ENCODE measurements at regions not wholly inside any gene's neighbourhood (a gene's known extent, or its start where the extent isn't known, plus 50 kb on each side); places are given as distances from the start of the nearest gene placed in this dataset.

DNA sequence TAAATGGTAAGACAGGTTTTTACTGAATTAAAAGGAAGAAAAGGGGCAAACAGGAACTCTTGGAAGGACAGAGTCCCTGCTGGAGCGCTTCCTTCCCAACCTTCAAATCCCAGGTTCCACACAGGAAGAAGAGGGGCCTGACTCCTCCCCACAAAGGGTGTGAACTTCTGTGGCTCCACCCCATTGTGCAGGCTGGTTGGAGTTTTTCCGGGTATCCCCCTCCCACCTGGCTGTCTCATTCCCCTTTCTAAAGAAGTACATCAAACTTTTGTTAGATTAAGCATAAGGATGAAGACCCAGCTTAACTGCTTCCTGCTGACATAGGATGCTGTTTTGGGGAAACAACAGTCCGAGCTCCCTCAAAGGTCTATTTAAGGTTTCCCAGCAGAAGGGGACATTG, 187.7 kb downstream of the FCRL5 start:
- CTCF ChIA-PET: interaction anchor here (1.0 to 1.1 kb wide), 2 partner anchors 36 to 760 kb away, joined by 3 read pairs; no protein-coding TSS in a partner anchor
- no TSS peak for BruUV-seq (replicated peaks)

More for the DNA sequence above, 187.7 kb downstream of the FCRL5 start:
- Histone ChIP-seq H3K4me3 (replicated peaks in 1 of 3; ENCODE audit: insufficient read depth in 1 of 3, low read depth in 1 of 3, low read length in 3 of 3) (no peak overlapping the region), H3K4me1 (ENCODE audit: control insufficient read depth, extremely low read depth, insufficient read depth, low read length) (no peaks in the 10 kb centered on the region), H3K27me3 (ENCODE audit: control insufficient read depth in 2 of 2, insufficient read depth in 2 of 2, low read length in 2 of 2) (peaks cover 2 to 3% of the 10 kb centered on the region in 2 experiments), H3K36me3 (ENCODE audit: control insufficient read depth in 2 of 2, extremely low read depth in 1 of 2, insufficient read depth in 2 of 2, low read length in 2 of 2) (no peaks in the 10 kb centered on the region), H3K4me2 (ENCODE audit: insufficient read depth, low read length) (no peak overlapping the region), H3K9ac (replicated peaks; ENCODE audit: extremely low read depth, insufficient read depth, low read length) (no peak overlapping the region), H3K9me1 (replicated peaks; ENCODE audit: control insufficient read depth, extremely low read depth, insufficient read depth, low read length) (no peaks in the 10 kb centered on the region), H3K27ac (ENCODE audit: insufficient read depth, low read depth, low read length) (no peak overlapping the region), H3K79me2 (ENCODE audit: control insufficient read depth, insufficient read depth, low read length) (no peaks in the 10 kb centered on the region), H2AFZ (ENCODE audit: low read depth, low read length) (no peak overlapping the region), H3K9me3 (replicated peaks; ENCODE audit: control insufficient read depth, insufficient read depth, low read length) (no peaks in the 10 kb centered on the region), H4K20me1 (replicated peaks; ENCODE audit: control insufficient read depth, extremely low read depth, insufficient read depth, low read length) (no peaks in the 10 kb centered on the region)
- POLR2A ChIA-PET: no interaction called here
- DNase-seq (ENCODE audit: low read depth, low spot score): no peak
- dilution Hi-C loops (cut with MboI; ENCODE audit: extremely low pct_ligation_motif_present, low sequenced_read_pairs): loop anchor here (25.0 kb wide), 1 partner anchor 152 kb away; no protein-coding TSS in a partner anchor
- intact Hi-C loops (cut with micrococcal nuclease): loop anchor here (5.0 kb wide), 1 partner anchor 328 kb away; no protein-coding TSS in a partner anchor
- FAIRE-seq: no peak
- TF ChIP-seq CTCF (IDR thresholded peaks at IDR 0.05; ENCODE audit: extremely low read depth in 1 of 2, insufficient read depth in 1 of 2, low read depth in 1 of 2, low read length in 2 of 2) (no peak), GATA2 (IDR thresholded peaks at IDR 0.05; ENCODE audit: insufficient read depth, insufficient read length, low read depth, low read length) (no peak), FOS (IDR thresholded peaks at IDR 0.05; ENCODE audit: borderline replicate concordance, insufficient read depth, low read length) (no peak), MYC (IDR thresholded peaks at IDR 0.05; ENCODE audit: low read depth, low read length) (no peak), POLR2A (IDR thresholded peaks at IDR 0.05; ENCODE audit: low read depth, low read length) (no peak), JUN (IDR thresholded peaks at IDR 0.05; ENCODE audit: borderline replicate concordance, insufficient read depth, insufficient read length, low read depth) (no peak), EZH2 (IDR thresholded peaks at IDR 0.05; ENCODE audit: borderline replicate concordance, low read depth, low read length, severe bottlenecking) (no peak), POLR2AphosphoS5 (IDR thresholded peaks at IDR 0.05; ENCODE audit: insufficient read depth, low read depth, low read length) (no peak), MAX (IDR thresholded peaks at IDR 0.05; ENCODE audit: insufficient read depth, insufficient read length) (no peak)

Measured in endothelial cell of umbilical vein (primary cell).